HUDEP-2 (cell line): ENCODE measurements at regions not wholly inside any gene's neighbourhood (a gene's known extent, or its start where the extent isn't known, plus 50 kb on each side); places are given as distances from the start of the nearest gene placed in this dataset.
A peak's percentile ranks its signal among the peaks of the same experiment; 100 is the strongest.

Experiments
- DNase-seq, 76 experiments: peaks; one replicate each; lab custom pipeline; 2025; ENCODE audit not compliant: unreplicated experiment in 76 of 76; lab: John Stamatoyannopoulos, UW

DNA sequence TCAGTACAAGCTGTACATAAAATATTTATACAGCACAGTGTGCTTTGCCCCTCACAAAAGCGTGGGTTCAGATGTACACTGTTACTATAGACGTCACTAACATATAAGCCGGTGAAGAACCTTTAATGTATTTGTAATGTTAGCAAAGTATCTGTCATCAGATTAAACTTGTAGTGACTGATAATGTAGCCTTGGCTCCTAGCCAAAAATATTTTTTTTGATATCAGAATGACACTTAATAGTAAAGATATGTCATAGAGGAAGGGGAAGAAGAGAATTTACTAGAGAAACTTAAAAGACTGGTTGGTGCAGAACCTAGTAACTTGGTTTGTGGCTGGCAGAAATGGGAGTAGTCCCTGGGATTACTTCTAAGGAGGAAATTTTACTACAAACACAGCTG, 258.7 kb upstream of the DMRT1 start:
- DNase-seq: no peak

- DNase-seq: no peak
Measured at GRCh38 chr9:587527-587926, 254.0 kb upstream of the DMRT1 start.

GRCh38 chr9:588981-589380, 252.5 kb upstream of the DMRT1 start:
- DNase-seq: no peak

- DNase-seq: peak in 9 of 76 experiments; percentile 5 to 31 (median 13)
Measured at GRCh38 chr9:589723-590122, 251.8 kb upstream of the DMRT1 start.

DNA sequence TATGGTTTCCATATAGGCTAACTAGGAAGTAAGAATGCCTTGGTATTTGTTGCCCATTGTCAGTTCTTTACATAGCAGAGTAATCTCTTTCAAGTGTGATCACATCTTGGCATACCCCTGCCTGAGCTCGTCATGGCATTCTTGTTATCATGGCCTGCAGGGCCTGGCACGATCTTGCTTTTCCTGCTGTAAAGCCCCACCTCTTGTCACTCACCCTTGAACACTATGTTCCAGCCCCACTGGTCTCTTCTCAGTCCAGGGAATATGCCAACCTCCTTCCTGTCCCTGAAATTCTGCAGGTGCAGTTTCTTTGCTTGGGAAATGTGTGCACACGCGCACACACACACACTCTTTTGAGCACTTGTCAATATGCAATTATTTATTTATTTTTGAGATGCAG, 250.2 kb upstream of the DMRT1 start:
- peak in 73 of 76 experiments; percentile 6 to 87 (median 68) for DNase-seq

DNA sequence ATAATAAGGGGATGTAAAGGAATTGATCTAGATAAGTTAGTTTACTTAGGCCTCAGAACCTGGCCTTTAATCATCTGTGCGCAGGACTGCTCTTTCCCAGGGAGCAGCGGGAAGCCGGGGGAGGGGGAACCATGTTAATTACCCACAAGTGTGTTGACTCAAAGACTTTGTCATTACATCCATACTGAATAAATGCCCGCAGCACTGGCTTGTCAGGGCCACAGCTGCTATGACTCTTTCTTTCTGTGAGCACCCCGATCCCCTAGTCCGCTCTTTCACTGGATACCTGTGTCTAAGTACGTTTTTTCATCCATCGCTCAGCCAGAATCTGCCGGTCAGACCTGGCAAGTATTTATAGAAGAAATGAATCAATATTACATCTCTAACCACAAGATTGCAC, 249.3 kb upstream of the DMRT1 start:
- DNase-seq: no peak

DNA sequence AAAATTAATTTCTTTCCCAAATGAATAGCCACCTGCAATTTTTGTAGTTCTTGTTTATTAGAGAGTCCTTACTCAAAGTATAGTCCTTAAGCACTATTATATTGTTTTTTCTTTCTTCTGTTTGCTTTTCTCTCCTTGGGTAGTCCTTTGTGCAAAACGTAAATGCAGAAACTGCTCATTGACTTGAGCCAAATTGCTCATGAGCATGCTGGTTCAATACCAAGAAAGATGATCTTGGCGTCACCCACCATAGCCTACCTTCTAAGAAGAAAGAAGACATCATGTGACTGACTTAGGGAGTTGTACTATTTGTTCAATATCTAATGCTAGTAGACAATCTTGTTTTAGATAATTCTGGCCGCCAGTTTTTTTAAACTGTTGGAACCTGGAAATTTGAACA, 248.8 kb upstream of the DMRT1 start:
- no peak for DNase-seq

DNA sequence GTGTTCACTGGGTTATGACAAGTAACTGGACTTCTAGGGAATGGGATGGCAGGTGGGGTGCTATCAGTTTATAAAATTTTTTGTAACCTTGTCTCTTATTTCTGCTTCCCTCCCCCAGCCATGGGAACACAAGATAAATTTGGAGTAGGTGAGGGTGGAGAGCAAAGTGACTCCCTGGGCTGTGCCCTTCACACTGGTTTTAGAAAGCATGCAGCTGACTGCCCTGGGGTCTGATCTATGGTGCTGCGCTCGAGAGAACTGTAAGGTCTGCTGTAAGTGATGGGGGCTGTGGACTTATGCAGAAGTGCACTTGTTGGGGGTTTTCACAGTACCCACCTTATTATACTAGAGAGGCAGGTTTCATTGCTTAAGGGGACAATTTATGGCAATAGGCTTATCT, 247.7 kb upstream of the DMRT1 start:
- DNase-seq: no peak

GRCh38 chr9:596703-597102, 244.8 kb upstream of the DMRT1 start:
- no peak for DNase-seq

- no peak for DNase-seq
Measured at GRCh38 chr9:600006-600405, 241.5 kb upstream of the DMRT1 start.

- DNase-seq: no peak
Measured at GRCh38 chr9:602716-603115, 238.8 kb upstream of the DMRT1 start.

GRCh38 chr9:603126-603525, 238.4 kb upstream of the DMRT1 start:
- DNase-seq: no peak

DNA sequence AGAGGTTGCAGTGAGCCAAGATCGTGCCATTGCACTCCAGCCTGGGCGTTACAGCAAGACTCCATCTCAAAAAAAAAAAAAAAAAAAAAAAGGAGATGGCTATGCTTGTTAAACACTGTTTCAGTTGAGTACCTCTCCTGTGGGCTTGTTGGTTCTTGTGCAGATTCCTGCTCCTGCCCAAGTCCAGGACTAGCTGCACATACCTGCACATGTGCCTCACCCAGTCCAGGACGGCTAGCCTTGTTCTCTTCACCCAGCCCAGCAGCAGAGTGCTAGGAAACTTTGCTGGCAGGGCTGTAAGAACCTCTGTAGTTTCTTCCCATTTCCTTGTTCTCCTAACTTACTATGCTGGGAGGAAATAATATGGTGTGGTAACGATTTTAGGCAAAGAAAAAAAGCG, 234.1 kb upstream of the DMRT1 start:
- no peak for DNase-seq

- DNase-seq: peak in 68 of 76 experiments; percentile 10 to 70 (median 37)
Measured at GRCh38 chr9:613771-614347, 227.6 kb upstream of the DMRT1 start.

GRCh38 chr9:614431-614830, 227.1 kb upstream of the DMRT1 start:
- DNase-seq: no peak

DNA sequence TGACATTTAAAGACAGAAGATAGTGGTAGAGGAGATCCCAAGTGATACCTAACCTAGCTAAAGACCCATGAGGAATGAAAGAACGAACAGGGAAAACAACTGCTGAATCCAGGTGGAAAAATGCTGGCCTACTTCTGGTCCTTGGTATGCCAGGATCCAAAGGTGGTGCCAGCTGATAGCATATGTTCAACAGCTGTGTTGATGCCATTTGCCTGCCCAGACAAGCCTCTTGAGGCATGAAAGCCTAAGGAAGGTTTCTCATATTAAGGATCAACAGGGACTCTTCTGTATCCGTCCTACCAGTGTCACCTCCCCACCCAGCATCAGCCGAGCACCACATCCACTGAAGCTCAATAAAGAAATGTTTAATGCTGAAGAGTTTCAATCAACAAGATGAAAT, 225.7 kb upstream of the DMRT1 start:
- DNase-seq: no peak

GRCh38 chr9:616694-617093, 224.8 kb upstream of the DMRT1 start:
- DNase-seq: no peak

- no peak for DNase-seq
Measured at GRCh38 chr9:617445-618085, 223.9 kb upstream of the DMRT1 start.

- DNase-seq: no peak
Measured at GRCh38 chr9:618478-618877, 223.0 kb upstream of the DMRT1 start.

DNA sequence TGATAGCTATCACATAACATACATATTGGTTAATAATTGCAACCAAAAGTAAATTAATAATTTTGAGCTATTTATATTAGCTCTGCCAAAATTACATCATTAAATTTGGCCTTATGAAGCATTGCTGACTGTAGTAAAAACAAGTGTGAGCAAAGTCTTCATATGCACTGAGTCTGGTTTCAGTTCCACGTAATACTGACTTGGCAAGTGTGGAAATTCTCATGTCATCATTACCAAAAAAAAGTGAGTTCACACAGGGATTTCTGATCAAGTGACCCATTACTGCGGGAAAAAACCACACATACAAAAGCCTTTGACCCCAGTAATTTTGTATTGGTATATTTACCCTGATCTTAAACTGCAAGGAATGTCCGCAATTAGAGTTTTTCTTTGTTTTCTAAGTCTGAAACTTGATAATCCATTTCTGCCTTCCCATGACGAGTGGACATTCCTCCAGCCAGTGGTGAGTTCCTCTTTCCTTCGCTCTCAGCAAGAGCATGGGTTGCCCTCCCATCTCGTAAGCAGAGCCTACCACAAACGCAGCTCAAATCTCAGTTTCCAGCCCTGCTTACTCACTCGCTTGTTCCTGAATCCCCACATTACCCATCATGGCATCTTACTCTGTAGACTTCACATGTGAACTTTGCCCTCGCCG, 220.2 kb upstream of the DMRT1 start:
- DNase-seq: no peak

- DNase-seq: peak in 2 of 76 experiments; percentile 1 to 4
Measured at GRCh38 chr9:624935-625500, 216.5 kb upstream of the DMRT1 start.

DNA sequence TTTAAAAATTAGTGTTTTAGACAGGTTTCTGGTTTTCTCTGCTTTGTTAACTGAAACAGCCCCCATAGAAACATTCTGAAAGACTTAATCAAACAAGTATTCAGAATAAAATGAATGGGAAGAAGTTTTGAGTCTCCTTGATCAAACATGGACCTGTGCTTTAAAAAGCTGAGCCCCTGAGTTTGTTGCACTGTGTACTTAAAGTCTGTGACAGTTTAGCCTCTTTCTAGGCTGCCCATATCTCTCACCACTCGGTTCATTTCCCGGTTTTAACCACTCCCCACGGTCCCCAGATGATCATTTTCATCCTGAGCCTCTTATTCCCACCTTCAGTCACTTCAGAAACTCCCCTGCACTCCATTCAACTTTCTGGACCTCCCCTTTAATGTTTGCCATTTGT, 215.9 kb upstream of the DMRT1 start:
- DNase-seq: no peak
